Loucy (cell line): ENCODE measurements at regions not wholly inside any gene's neighbourhood (a gene's known extent, or its start where the extent isn't known, plus 50 kb on each side); places are given as distances from the start of the nearest gene placed in this dataset.

Experiments
- EZH2phosphoT487 ChIP-seq: fragments of 200-600 bp; IDR thresholded peaks from 2 replicates; pipeline ENCODE4 v1.6.1; 2018; ENCODE audit warnings: antibody characterized with exemption, mild to moderate bottlenecking, moderate library complexity, borderline replicate concordance
- TF ChIP-seq, protein P1 (sequence below): fragments of 200-600 bp; sonication (generic); conservative IDR thresholded peaks from 2 replicates; pipeline ENCODE4 v1.5.1; 2014; ENCODE audit warnings: mild to moderate bottlenecking, antibody characterized with exemption, low read length

DNA sequence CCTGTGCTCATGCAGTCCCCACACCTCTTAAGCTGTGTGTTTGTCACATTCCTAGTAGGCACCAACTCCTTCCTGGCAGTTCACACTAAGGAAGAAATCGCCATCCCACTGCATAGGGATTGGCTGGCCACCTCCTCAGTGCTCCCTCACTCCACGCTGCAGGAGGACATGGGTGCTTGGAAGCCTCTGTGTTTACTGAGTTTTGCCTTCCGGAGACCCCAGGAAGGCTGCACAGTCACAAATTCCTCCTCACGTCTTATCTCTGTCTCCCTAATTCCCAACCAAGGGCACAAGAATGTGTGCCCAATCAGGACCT lies 93.8 kb upstream of the GALNT2 start:
- TF ChIP-seq, protein P1, sequence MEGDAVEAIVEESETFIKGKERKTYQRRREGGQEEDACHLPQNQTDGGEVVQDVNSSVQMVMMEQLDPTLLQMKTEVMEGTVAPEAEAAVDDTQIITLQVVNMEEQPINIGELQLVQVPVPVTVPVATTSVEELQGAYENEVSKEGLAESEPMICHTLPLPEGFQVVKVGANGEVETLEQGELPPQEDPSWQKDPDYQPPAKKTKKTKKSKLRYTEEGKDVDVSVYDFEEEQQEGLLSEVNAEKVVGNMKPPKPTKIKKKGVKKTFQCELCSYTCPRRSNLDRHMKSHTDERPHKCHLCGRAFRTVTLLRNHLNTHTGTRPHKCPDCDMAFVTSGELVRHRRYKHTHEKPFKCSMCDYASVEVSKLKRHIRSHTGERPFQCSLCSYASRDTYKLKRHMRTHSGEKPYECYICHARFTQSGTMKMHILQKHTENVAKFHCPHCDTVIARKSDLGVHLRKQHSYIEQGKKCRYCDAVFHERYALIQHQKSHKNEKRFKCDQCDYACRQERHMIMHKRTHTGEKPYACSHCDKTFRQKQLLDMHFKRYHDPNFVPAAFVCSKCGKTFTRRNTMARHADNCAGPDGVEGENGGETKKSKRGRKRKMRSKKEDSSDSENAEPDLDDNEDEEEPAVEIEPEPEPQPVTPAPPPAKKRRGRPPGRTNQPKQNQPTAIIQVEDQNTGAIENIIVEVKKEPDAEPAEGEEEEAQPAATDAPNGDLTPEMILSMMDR, result no peak; the same call in 1 of the 2 replicates
- TF ChIP-seq EZH2phosphoT487, result no peak
